ENCODE measurements at regions not wholly inside any gene's neighbourhood (a gene's known extent, or its start where the extent isn't known, plus 50 kb on each side); places are given as distances from the start of the nearest gene placed in this dataset.

- peak; percentile 81 for DNase-seq (ENCODE audit: low read depth)
- no peak overlapping the region for H3K4me3 ChIP-seq (ENCODE audit: low read depth, low read length)
- peak; percentile 99 for TF ChIP-seq CTCF (IDR thresholded peaks at IDR 0.05; ENCODE audit: insufficient read depth, low read length)
These were observed 104.0 kb upstream of the ZNF366 start for GRCh38 chr5:72611118-72611730.

- TF ChIP-seq CTCF (IDR thresholded peaks at IDR 0.05; ENCODE audit: insufficient read depth, low read length), result no peak
- H3K4me3 ChIP-seq (ENCODE audit: low read depth, low read length), result no peak overlapping the region
- no peak for DNase-seq (ENCODE audit: low read depth)
These were observed 101.7 kb upstream of the ZNF366 start for GRCh38 chr5:72608926-72609325.

- no peak overlapping the region for H3K4me3 ChIP-seq (ENCODE audit: low read depth, low read length)
- peak; percentile 56 for DNase-seq (ENCODE audit: low read depth)
- TF ChIP-seq CTCF (IDR thresholded peaks at IDR 0.05; ENCODE audit: insufficient read depth, low read length), result no peak
These were observed 101.1 kb upstream of the ZNF366 start for GRCh38 chr5:72608297-72608696.

GRCh38 chr5:72607381-72607780, 100.2 kb upstream of the ZNF366 start:
- DNase-seq (ENCODE audit: low read depth), result no peak

GRCh38 chr5:72606525-72606924, 99.3 kb upstream of the ZNF366 start:
- H3K4me3 ChIP-seq (ENCODE audit: low read depth, low read length), result no peak overlapping the region
- no peak for DNase-seq (ENCODE audit: low read depth)
- TF ChIP-seq CTCF (IDR thresholded peaks at IDR 0.05; ENCODE audit: insufficient read depth, low read length), result no peak

More at GRCh38 chr5:72607381-72607780, 100.2 kb upstream of the ZNF366 start:
- no peak for TF ChIP-seq CTCF (IDR thresholded peaks at IDR 0.05; ENCODE audit: insufficient read depth, low read length)
- H3K4me3 ChIP-seq (ENCODE audit: low read depth, low read length), result no peak overlapping the region

GRCh38 chr5:72605632-72606031, 98.4 kb upstream of the ZNF366 start:
- no peak overlapping the region for H3K4me3 ChIP-seq (ENCODE audit: low read depth, low read length)
- no peak for TF ChIP-seq CTCF (IDR thresholded peaks at IDR 0.05; ENCODE audit: insufficient read depth, low read length)
- DNase-seq (ENCODE audit: low read depth), result no peak

- no peak overlapping the region for H3K4me3 ChIP-seq (ENCODE audit: low read depth, low read length)
- DNase-seq (ENCODE audit: low read depth), result no peak
- no peak for TF ChIP-seq CTCF (IDR thresholded peaks at IDR 0.05; ENCODE audit: insufficient read depth, low read length)
These were observed 97.6 kb upstream of the ZNF366 start for GRCh38 chr5:72604798-72605154.
